Endothelial cell of umbilical vein (primary cell): ENCODE measurements at regions not wholly inside any gene's neighbourhood (a gene's known extent, or its start where the extent isn't known, plus 50 kb on each side); places are given as distances from the start of the nearest gene placed in this dataset.

Experiments
- BruUV-seq: library from RNA; stranded (reverse); fragments of 400-500 nt; replicated peaks from 2 replicates; lab custom pipeline; 2021; lab: Mats Ljungman, UMichigan
- CTCF ChIA-PET: fragments of 300-600, 350-600 bp; sonication (Branson Sonifier 250); formaldehyde crosslinking; loops from one replicate; lab custom pipeline; 2021; ENCODE audit warnings: antibody characterized with exemption, inconsistent platforms; lab: Charles Lee
- POLR2A ChIA-PET: fragments of 300-600, 350-600 bp; sonication (Branson Sonifier 250); formaldehyde crosslinking; loops from one replicate; lab custom pipeline; 2021; ENCODE audit warnings: antibody characterized with exemption, inconsistent platforms; lab: Charles Lee
- DNase-seq: peaks from one replicate; pipeline ENCODE4 v3.0.0-alpha.2; 2011; ENCODE audit warnings: low read depth, low spot score
- FAIRE-seq: peaks from 2 replicates; lab custom pipeline; 2011; peaks lifted over from hg19 to GRCh38; lab: Jason Lieb, UNC
- H2AFZ ChIP-seq: 2 replicates; pipeline ENCODE4 v1.6.0; 2012; ENCODE audit warnings: low read depth, low read length, control low read depth, inconsistent platforms
- H3K27ac ChIP-seq: 2 replicates; pipeline ENCODE4 v1.5.1; 2011; ENCODE audit warnings: low read depth, mild to moderate bottlenecking, control low read depth, low read length, moderate library complexity; ENCODE audit not compliant: insufficient read depth
- H3K27me3 ChIP-seq, 2 experiments: 2 replicates each; pipeline versions ENCODE4 v1.6.0 to v1.6.1; 2011; ENCODE audit warnings: low read length in 2 of 2, mixed read lengths in 1 of 2; ENCODE audit not compliant: control insufficient read depth in 2 of 2, insufficient read depth in 2 of 2
- H3K36me3 ChIP-seq, 2 experiments: 2 replicates in 1 of 2; 3 replicates in 1 of 2; pipeline ENCODE4 v1.5.1; 2011; ENCODE audit warnings: low read length in 2 of 2, mild to moderate bottlenecking in 1 of 2, moderate library complexity in 1 of 2; ENCODE audit not compliant: control insufficient read depth in 2 of 2, insufficient read depth in 2 of 2; ENCODE audit errors: extremely low read depth in 1 of 2
- H3K4me1 ChIP-seq: 3 replicates; pipeline ENCODE4 v1.5.1; 2011; ENCODE audit warnings: mild to moderate bottlenecking, low read length; ENCODE audit not compliant: control insufficient read depth, insufficient read depth; ENCODE audit errors: extremely low read depth
- H3K4me2 ChIP-seq: 2 replicates; pipeline ENCODE4 v1.6.1; 2011; ENCODE audit warnings: low read length, control low read depth, mixed read lengths; ENCODE audit not compliant: insufficient read depth
- H3K4me3 ChIP-seq, 3 experiments: fragments of 200-600 bp in 1 of 3; sonication (generic), shearing (Covaris generic) in 1 of 3; replicated peaks in 1 of 3; 2 replicates each; pipeline ENCODE4 v1.5.1; 2011 to 2016; ENCODE audit warnings: control low read depth in 3 of 3, low read length in 3 of 3, mild to moderate bottlenecking in 2 of 3, inconsistent platforms in 1 of 3, low read depth in 1 of 3, moderate library complexity in 1 of 3; ENCODE audit not compliant: insufficient read depth in 1 of 3
- H3K79me2 ChIP-seq: 2 replicates; pipeline ENCODE4 v1.6.0; 2012; ENCODE audit warnings: low read length, inconsistent platforms; ENCODE audit not compliant: control insufficient read depth, insufficient read depth
- H3K9ac ChIP-seq: replicated peaks from 2 replicates; pipeline ENCODE3; 2011; ENCODE audit warnings: low read length, control low read depth; ENCODE audit not compliant: insufficient read depth; ENCODE audit errors: extremely low read depth
- H3K9me1 ChIP-seq: replicated peaks from 3 replicates; pipeline ENCODE4 v1.6.0; 2011; ENCODE audit warnings: mild to moderate bottlenecking, low read length; ENCODE audit not compliant: control insufficient read depth, insufficient read depth; ENCODE audit errors: extremely low read depth
- H3K9me3 ChIP-seq: replicated peaks from 2 replicates; pipeline ENCODE4 v1.5.1; 2012; ENCODE audit warnings: low read length, inconsistent platforms; ENCODE audit not compliant: control insufficient read depth, insufficient read depth
- H4K20me1 ChIP-seq: replicated peaks from 2 replicates; pipeline ENCODE3; 2011; ENCODE audit warnings: mild to moderate bottlenecking, low read length; ENCODE audit not compliant: control insufficient read depth, insufficient read depth; ENCODE audit errors: extremely low read depth
- CTCF ChIP-seq, 2 donors: IDR thresholded peaks; 1 replicate in 1 of 2; 2 replicates in 1 of 2; pipeline ENCODE4 v1.5.1; 2011; ENCODE audit warnings: low read length in 2 of 2, mild to moderate bottlenecking in 2 of 2, moderate library complexity in 2 of 2, control low read depth in 1 of 2, inconsistent platforms in 1 of 2, low read depth in 1 of 2; ENCODE audit not compliant: insufficient read depth in 1 of 2; ENCODE audit errors: extremely low read depth in 1 of 2
- EZH2 ChIP-seq: IDR thresholded peaks from 2 replicates; pipeline ENCODE4 v1.6.1; 2012; ENCODE audit warnings: borderline replicate concordance, low read depth, mild to moderate bottlenecking, moderate library complexity, low read length, inconsistent platforms; ENCODE audit not compliant: severe bottlenecking
- FOS ChIP-seq: IDR thresholded peaks from 2 replicates; pipeline ENCODE4 v1.6.1; 2011; ENCODE audit warnings: mild to moderate bottlenecking, low read length, moderate library complexity, borderline replicate concordance; ENCODE audit not compliant: insufficient read depth
- GATA2 ChIP-seq: IDR thresholded peaks from 2 replicates; pipeline ENCODE4 v1.7.0; 2011; ENCODE audit warnings: low read depth, mild to moderate bottlenecking, moderate library complexity, mixed read lengths, low read length; ENCODE audit not compliant: insufficient read length, insufficient read depth
- JUN ChIP-seq: IDR thresholded peaks from 2 replicates; pipeline ENCODE4 v1.6.1; 2011; ENCODE audit warnings: borderline replicate concordance, low read depth; ENCODE audit not compliant: insufficient read length, insufficient read depth
- MAX ChIP-seq: IDR thresholded peaks from 2 replicates; pipeline ENCODE4 v1.6.1; 2011; ENCODE audit not compliant: insufficient read depth, insufficient read length
- MYC ChIP-seq: IDR thresholded peaks from one replicate; pipeline ENCODE4 v1.6.1; 2011; ENCODE audit warnings: mild to moderate bottlenecking, low read depth, low read length
- POLR2A ChIP-seq: IDR thresholded peaks from 2 replicates; pipeline ENCODE4 v1.6.1; 2012; ENCODE audit warnings: low read depth, mild to moderate bottlenecking, control low read depth, low read length
- POLR2AphosphoS5 ChIP-seq: IDR thresholded peaks from 2 replicates; pipeline ENCODE4 v1.6.1; 2012; ENCODE audit warnings: low read depth, mild to moderate bottlenecking, control low read depth, low read length, moderate library complexity; ENCODE audit not compliant: insufficient read depth
- dilution Hi-C: fragments of 300-500 bp; cut with MboI; formaldehyde crosslinking; loops from one replicate; pipeline ENCODE4 v1.15.0; 2019; ENCODE audit warnings: low sequenced_read_pairs; ENCODE audit not compliant: extremely low pct_ligation_motif_present
- intact Hi-C: fragments of 100-400 bp; cut with micrococcal nuclease; formaldehyde crosslinking; loops from one replicate; pipeline ENCODE4 v1.10.0; 2022

GRCh38 chr2:114203679-114204078 lies 238.8 kb upstream of the DPP10 start:
- ChIA-PET POLR2A (no interaction called here), CTCF (no interaction called here)
- H3K27ac ChIP-seq: no peak overlapping the region
- DNase-seq (no peak), FAIRE-seq (no peak)
- no peak overlapping the region for H3K4me3 ChIP-seq
- dilution Hi-C loops (no loop called here), intact Hi-C loops (no loop called here)
- H3K36me3 ChIP-seq: no peaks in the 10 kb centered on the region
- no peak overlapping the region for H3K9ac ChIP-seq
- H4K20me1 ChIP-seq: no peaks in the 10 kb centered on the region
- no peaks in the 10 kb centered on the region for H3K9me1 ChIP-seq
- H3K9me3 ChIP-seq: no peaks in the 10 kb centered on the region
- H3K4me1 ChIP-seq: no peaks in the 10 kb centered on the region
- no peak for TF ChIP-seq JUN
- no peak for TF ChIP-seq GATA2
- no peak for TF ChIP-seq MYC
- TF ChIP-seq POLR2AphosphoS5: no peak
- no peak for TF ChIP-seq MAX
- no peak for TF ChIP-seq POLR2A
- no peak for TF ChIP-seq EZH2
- TF ChIP-seq FOS: no peak
- no peak for TF ChIP-seq CTCF (IDR thresholded peaks at IDR 0.05; ENCODE audit: extremely low read depth in 1 of 2, insufficient read depth in 1 of 2, low read depth in 1 of 2, low read length in 2 of 2)
- no peaks in the 10 kb centered on the region for H3K27me3 ChIP-seq
- H2AFZ ChIP-seq: no peak overlapping the region
- H3K79me2 ChIP-seq: no peaks in the 10 kb centered on the region
- no peak overlapping the region for H3K4me2 ChIP-seq
- no TSS peak for BruUV-seq
